NOMO-1 treated with dmso at 0.1 percent for 144 hours (cell line): ENCODE measurements at regions not wholly inside any gene's neighbourhood (a gene's known extent, or its start where the extent isn't known, plus 50 kb on each side); places are given as distances from the start of the nearest gene placed in this dataset.

Source experiments
- DNase-seq: peaks from one replicate; lab custom pipeline; 2025; ENCODE audit not compliant: unreplicated experiment; lab: John Stamatoyannopoulos, UW

DNA sequence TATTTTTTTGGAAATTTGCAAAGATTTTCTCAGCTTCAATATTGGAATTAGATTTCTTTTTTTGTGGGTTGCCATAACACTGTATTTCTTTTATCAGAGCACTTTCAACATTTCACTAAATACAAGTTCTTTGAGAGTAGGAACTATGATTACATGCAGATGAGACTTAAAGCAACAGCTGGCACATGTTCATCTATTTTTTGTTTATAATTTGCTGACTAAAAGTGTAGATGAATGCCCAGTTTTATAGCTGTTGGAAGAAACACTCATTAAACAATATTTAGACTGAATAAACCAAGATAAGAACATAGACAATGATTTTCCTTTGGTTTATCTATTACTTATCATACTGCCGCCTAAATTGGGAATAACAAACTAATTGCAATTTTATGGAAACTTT lies 803.0 kb upstream of the KLHL1 start:
- DNase-seq: no peak

DNA sequence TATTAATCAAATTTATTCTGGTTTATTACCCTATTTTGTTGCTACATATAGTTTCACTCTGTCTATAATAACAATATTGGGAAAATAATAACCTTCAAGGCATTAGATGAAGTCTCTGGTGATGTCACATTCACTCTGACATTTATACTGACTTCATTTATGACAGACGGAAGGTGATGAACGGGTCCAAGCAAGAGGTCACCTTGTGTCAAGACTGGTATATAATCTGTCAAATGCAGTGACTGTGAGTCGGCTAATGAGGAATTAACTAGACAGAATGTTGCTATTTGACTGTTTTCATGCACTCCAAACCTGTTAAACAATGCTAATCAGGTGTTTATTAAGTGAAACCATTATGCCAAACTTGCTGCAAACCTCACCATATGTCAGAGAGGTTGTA lies 800.5 kb upstream of the KLHL1 start:
- DNase-seq: no peak

- DNase-seq: no peak
These were observed 796.8 kb upstream of the KLHL1 start for GRCh38 chr13:70905035-70905434.

DNA sequence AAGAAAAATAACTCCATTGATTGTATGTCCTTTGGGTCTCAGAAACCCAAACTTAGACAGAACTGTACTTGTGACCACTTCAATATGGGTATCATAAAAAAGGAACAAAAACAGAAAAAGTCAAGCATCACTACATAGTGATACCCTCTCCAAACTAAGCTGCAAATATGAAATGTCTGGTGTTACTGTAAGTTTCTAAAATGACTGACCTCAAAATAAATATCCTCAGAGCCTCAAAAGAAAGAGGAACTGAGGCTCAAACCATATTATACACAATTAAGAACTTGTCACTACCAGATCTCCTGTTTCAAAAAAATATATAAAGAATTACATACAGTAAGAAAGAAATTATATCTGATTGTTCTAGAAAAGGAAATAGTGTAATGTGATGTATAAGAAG lies 787.9 kb upstream of the KLHL1 start:
- DNase-seq: no peak

DNA sequence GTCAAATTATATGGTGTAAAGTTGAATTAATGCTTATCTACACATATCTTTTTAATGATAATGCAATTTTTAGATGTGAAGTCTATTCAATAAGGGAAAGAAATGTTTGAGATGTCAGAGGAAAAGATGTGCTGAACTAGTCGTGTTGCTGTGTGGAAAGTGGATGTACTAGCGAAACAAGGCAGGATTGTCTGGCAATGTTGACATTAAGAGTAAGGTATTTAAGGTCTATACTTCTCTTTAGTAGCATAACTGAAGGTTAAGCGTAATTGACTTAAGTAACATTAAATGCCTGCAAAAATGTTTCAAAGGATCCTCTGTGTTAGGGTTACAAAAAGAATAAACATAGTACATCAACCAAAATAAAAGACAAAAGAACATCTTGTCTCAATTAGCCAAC lies 787.3 kb upstream of the KLHL1 start:
- no peak for DNase-seq

- DNase-seq: no peak
These were observed 786.0 kb upstream of the KLHL1 start for GRCh38 chr13:70894258-70894657.

- DNase-seq: peak; percentile 56
These were observed 785.6 kb upstream of the KLHL1 start for GRCh38 chr13:70893832-70894231.

GRCh38 chr13:70890289-70890688 lies 782.0 kb upstream of the KLHL1 start:
- DNase-seq: no peak

- no peak for DNase-seq
These were observed 780.9 kb upstream of the KLHL1 start for GRCh38 chr13:70889163-70889562.

DNA sequence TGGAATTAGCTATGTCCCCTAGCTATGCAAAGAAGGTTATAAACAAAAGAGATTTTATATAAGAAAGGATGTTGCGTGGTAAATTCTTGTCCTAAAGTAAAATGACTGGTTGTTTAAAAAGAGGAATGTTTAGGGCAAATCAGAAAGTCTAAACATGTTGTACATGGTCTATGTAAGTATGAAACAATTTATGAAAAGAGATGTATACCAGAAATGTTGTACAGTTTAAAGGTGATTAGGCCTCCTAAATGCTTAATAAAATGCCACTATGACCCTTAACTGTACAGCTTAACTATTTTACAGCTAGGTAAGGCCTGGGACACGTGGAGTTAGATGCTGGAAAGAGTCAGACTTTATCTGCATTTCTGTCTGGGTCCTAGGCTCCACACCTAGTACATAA lies 775.9 kb upstream of the KLHL1 start:
- no peak for DNase-seq

- DNase-seq: peak; percentile 40
These were observed 766.4 kb upstream of the KLHL1 start for GRCh38 chr13:70874636-70875035.

DNA sequence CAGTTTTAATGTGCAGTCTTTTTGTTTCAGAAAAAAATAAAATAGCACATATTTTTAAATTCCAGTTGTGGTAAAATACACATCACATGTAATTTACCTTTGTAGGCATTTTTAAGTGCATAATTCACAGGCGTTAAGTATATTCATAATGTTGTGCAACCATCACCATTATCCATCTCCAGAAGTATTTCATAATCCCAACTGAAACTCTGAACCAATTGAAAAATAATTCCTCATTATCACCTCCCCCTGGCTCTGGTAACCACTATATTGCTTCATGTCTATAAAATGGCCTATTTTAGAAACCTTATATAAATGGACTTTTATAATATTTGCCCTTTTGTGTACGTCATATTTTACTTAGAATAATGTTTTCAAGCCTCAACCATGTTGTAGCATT lies 756.5 kb upstream of the KLHL1 start:
- DNase-seq: peak; percentile 21

GRCh38 chr13:70856711-70857110 lies 748.5 kb upstream of the KLHL1 start:
- peak; percentile 2 for DNase-seq

DNA sequence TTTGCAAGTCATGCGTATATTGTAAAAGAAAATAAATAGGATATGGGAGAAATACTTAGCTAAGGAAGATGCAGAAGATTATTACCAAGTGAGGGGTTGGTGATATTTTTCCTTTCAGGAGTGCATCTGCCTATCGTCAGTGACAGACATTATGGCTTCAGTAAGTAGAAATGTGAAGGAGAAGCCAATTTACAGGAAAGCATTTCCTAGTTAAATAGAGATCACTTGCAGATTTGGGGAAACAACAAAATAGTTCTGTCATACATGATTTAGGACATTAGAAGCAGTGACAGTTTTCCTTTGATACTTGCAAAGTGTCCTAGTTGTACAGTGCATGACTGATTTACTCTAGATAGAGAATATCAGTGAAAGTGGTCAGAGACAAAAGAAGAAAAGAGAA lies 747.8 kb upstream of the KLHL1 start:
- no peak for DNase-seq

DNA sequence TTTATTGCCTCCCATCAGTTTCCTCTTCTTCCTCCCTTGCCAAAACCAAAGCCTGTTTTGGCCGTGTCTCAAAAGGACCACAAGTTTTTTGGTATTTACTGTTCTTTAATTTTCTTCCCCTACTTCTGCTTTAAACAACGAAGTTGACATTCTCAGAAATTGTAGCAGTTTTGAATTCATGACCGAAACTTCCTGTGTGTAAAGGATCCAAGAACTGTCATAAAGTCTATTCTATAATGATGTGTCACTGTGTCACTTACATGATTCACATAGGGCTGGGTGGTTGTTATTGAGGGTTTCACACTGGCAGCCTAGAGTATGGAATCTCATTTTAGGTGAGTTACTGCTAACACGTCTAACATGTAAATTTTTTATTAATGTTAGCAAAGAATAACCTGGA lies 741.0 kb upstream of the KLHL1 start:
- DNase-seq: peak; percentile 13

GRCh38 chr13:70844391-70845108 lies 736.3 kb upstream of the KLHL1 start:
- DNase-seq: no peak

GRCh38 chr13:70842062-70842644 lies 733.9 kb upstream of the KLHL1 start:
- DNase-seq: no peak

DNA sequence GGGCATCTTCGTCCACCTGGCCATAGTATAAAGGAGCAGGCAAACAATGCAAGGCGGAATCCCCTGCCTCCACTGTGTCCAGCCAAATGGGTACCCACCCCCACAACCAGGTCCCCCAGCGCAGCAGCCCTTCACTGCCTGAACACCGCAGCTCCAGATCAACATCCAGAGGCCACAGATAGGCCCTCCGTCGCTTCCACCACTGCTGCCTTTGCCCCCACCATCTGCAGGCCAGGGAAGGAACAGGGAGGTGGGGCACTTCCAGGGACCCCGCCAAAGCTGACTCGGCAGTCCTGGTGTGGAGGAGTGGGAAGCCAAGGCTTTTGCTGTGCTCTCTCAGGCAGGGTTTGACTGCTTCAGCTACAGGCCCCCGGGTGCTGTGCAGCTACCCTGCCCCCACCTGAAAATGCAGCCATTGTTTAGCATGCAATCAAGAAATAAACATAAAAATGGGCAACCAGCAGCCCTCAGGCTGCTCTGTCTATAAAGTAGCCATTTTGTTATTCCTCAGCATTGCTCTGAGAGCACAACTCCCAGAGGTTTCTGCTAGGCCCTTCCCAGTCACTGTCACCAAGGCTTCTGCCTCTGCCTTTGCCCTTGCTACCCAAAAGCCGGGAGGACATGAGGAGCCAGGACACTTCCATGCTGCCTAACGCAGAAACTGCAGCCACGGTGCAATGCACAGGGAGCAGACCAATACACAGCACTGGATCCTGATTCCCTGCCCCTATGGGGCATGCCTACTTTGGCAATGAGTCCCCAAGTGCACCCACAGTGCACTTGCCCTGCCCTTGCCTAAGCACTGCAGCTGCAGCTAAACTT lies 733.2 kb upstream of the KLHL1 start:
- DNase-seq: no peak

DNA sequence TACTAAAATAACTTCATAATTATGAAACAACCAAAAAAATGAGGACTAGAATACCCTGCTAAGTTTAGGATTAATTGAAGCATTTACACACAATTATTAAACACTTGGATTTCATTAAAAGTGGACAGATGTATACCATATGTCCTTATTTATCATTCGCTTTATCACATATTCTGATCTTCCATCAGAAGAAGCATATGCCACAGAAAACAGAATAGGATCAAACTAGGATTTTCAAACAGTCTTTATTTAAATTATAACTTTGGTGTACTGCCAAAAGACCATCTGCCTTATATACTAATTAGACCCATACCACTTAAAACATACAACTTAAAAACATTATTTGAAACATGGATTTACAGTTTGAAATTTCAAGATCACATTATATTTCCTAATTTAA lies 727.1 kb upstream of the KLHL1 start:
- DNase-seq: no peak

DNA sequence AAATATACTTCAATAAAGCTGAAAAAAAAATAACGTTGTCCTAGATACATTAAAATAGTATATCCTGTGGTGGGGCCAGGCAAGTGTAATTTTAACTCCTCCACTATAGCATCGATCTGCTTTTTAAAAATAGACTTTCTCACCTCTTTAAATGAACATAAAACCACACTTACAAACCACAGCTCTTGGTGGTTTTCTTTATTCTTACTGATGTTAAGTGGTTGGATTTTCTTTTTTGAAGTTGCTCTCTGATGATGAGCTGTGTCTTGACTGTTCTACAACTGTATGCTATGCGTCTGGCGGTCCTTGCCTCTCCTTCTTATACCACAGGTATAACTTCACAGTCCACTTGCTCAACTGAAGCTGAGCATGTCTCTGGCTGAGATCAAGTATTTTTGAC lies 721.5 kb upstream of the KLHL1 start:
- DNase-seq: no peak

DNA sequence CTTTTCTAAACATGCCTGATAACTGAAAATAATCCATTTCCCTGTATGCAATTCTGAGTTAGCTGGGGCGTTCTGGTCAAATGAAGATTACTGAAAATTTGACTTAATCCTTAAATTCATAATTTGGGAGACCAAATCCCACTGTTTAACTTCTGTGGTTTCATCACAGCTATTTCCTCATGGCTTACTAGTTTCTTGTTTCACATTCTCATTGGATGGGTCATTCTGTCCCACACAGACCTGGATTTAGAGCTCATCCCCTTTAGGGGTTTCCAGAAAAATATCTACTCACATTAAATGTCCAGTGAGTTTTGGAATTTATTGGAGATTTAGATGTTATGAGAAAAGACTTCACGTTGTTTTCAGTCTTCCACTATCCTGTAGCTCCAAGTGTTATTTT lies 709.3 kb upstream of the KLHL1 start:
- DNase-seq: no peak

DNA sequence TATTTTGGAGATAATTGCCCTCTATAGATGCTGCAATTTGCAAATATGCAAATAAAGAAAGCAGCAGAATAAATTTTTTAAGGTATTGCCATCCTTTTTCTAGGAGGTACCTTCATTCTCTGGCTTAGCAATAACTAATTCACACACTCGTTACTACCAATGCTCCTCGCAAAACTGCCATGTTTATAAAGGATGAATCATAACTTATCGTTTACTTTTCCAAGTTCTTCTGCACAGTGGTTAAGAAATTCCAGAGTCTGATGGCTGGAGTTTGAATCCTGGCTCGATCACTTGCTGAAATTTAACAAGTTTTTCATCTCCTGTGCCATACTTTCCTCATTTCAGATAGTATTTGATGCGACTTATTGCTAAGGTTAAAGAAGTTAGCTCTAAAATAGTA lies 708.6 kb upstream of the KLHL1 start:
- DNase-seq: no peak
